ENCODE measurements at regions not wholly inside any gene's neighbourhood (a gene's known extent, or its start where the extent isn't known, plus 50 kb on each side); places are given as distances from the start of the nearest gene placed in this dataset.
A peak's percentile ranks its signal among the peaks of the same experiment; 100 is the strongest.

DNA sequence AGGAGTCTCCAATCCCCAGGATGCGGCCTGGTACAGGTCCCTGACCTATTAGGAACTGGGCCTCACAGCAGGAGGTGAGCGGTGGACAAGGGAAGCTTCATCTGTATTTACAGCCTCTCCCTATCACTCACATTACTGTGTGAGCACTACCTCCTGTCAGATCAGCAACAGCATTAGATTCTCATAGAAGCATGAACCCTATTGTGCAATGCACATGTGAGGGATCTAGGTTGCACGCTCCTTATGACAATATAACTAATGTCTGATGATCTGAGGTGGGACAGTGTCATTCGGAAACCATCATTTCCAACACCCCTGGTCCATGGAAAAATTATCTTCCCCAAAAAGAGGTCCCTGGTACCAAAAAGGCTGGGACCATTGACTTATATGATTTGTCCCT lies 1000.5 kb downstream of the FLRT2 start:
- Histone ChIP-seq H2AFZ (ENCODE audit: low read length) (no peak overlapping the region), H3K9ac (ENCODE audit: insufficient read depth, low read depth, low read length) (no peak overlapping the region), H4K20me1 (ENCODE audit: insufficient read depth, low read length) (no peaks in the 10 kb centered on the region), H3K4me3 (replicated peaks in 1 of 3; ENCODE audit: insufficient read depth in 1 of 3, low read depth in 2 of 3, low read length in 3 of 3) (no peak overlapping the region), H3K4me1 (ENCODE audit: insufficient read depth, low read length) (no peaks in the 10 kb centered on the region), H3K9me3 (ENCODE audit: low read length) (no peaks in the 10 kb centered on the region), H3K27me3 (ENCODE audit: control insufficient read depth in 1 of 2, insufficient read depth in 2 of 2, low read length in 2 of 2) (no peaks in the 10 kb centered on the region; a peak in 1 of 5 replicates), H3K27ac (ENCODE audit: extremely low read length, insufficient read depth, low read length) (no peak overlapping the region), H3K4me2 (ENCODE audit: low read depth, low read length) (no peak overlapping the region), H3K36me3 (replicated peaks in 1 of 2; ENCODE audit: control insufficient read depth in 1 of 2, insufficient read depth in 2 of 2, low read length in 2 of 2) (no peaks in the 10 kb centered on the region), H3K79me2 (ENCODE audit: insufficient read depth, low read length) (no peaks in the 10 kb centered on the region)
- ATAC-seq: no peak
- no peak for DNase-seq (ENCODE audit: low spot score)
- ChIA-PET POLR2A (no interaction called here), CTCF (ENCODE audit: low intra/inter-chr PET ratio, low total read pairs) (no interaction called here)
- in situ Hi-C loops (cut with HindIII; ENCODE audit: extremely low pct_ligation_motif_present, low pct_unique_long_range_greater_than_20kb): no loop called here
- WGBS (ENCODE audit: low lambda C conversion rate): 5% methylated on average over 4 of the region's 4 CpGs
- BruUV-seq (replicated peaks): no TSS peak
- no peak for FAIRE-seq
- TF ChIP-seq, protein P1, sequence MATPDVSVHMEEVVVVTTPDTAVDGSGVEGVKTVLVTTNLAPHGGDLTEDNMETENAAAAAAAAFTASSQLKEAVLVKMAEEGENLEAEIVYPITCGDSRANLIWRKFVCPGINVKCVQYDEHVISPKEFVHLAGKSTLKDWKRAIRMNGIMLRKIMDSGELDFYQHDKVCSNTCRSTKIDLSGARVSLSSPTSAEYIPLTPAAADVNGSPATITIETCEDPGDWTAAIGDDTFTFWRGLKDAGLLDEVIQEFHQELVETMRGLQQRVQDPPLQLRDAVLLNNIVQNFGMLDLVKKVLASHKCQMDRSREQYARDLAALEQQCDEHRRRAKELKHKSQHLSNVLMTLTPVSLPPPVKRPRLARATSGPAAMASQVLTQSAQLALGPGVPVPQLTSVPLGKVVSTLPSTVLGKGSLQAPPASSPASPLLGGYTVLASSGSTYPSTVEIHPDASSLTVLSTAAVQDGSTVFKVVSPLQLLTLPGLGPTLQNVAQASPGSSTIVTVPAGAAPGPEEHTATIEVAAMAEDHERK (CRISPR knock-in tag; IDR thresholded peaks at IDR 0.05; ENCODE audit: low read depth): no peak
- peak; percentile 67 for TF ChIP-seq CEBPB (IDR thresholded peaks at IDR 0.05; ENCODE audit: borderline replicate concordance, low read depth, low read length)
- intact Hi-C loops (cut with micrococcal nuclease; ENCODE audit: unreplicated experiment): no loop called here

DNA sequence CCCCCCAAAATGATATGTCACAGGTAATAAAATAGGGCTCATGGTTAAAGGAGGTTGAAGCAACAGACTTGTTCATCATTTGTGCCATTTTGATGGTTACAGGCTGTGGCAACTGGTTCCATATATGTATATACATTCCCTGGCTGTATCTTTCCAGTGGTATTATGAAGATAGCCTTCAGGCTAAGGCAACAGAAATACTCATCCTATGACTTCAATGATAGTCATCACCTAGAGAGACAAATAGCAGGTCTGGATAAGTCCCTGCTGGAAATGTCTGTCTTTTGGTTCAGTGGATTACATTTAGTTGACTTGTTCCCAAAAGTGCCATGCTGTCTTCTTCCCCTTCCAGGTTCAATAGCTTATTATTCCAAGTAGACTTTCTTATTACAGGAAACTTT lies 997.4 kb downstream of the FLRT2 start:
- Histone ChIP-seq H2AFZ (ENCODE audit: low read length) (no peak overlapping the region), H3K79me2 (ENCODE audit: insufficient read depth, low read length) (no peaks in the 10 kb centered on the region), H3K9me3 (ENCODE audit: low read length) (no peaks in the 10 kb centered on the region), H3K27me3 (ENCODE audit: control insufficient read depth in 1 of 2, insufficient read depth in 2 of 2, low read length in 2 of 2) (no peaks in the 10 kb centered on the region), H3K9ac (ENCODE audit: insufficient read depth, low read depth, low read length) (no peak overlapping the region), H3K27ac (ENCODE audit: extremely low read length, insufficient read depth, low read length) (no peak overlapping the region), H3K4me3 (replicated peaks in 1 of 3; ENCODE audit: insufficient read depth in 1 of 3, low read depth in 2 of 3, low read length in 3 of 3) (no peak overlapping the region), H3K4me1 (ENCODE audit: insufficient read depth, low read length) (no peaks in the 10 kb centered on the region), H4K20me1 (ENCODE audit: insufficient read depth, low read length) (no peaks in the 10 kb centered on the region), H3K4me2 (ENCODE audit: low read depth, low read length) (no peak overlapping the region), H3K36me3 (replicated peaks in 1 of 2; ENCODE audit: control insufficient read depth in 1 of 2, insufficient read depth in 2 of 2, low read length in 2 of 2) (no peaks in the 10 kb centered on the region)
- TF ChIP-seq HDAC1 (CRISPR knock-in tag; IDR thresholded peaks at IDR 0.05) (no peak), ZNF296 (CRISPR knock-in tag; conservative IDR thresholded peaks at IDR 0.05) (no peak), ZC3H4 (CRISPR knock-in tag; IDR thresholded peaks at IDR 0.05; ENCODE audit: borderline replicate concordance) (no peak), DR1 (CRISPR knock-in tag; IDR thresholded peaks at IDR 0.05) (no peak), HMG20B (CRISPR knock-in tag; conservative IDR thresholded peaks at IDR 0.05) (no peak), ZNF782 (CRISPR knock-in tag; IDR thresholded peaks at IDR 0.05; ENCODE audit: borderline replicate concordance) (no peak)
- TF ChIP-seq, protein P2, sequence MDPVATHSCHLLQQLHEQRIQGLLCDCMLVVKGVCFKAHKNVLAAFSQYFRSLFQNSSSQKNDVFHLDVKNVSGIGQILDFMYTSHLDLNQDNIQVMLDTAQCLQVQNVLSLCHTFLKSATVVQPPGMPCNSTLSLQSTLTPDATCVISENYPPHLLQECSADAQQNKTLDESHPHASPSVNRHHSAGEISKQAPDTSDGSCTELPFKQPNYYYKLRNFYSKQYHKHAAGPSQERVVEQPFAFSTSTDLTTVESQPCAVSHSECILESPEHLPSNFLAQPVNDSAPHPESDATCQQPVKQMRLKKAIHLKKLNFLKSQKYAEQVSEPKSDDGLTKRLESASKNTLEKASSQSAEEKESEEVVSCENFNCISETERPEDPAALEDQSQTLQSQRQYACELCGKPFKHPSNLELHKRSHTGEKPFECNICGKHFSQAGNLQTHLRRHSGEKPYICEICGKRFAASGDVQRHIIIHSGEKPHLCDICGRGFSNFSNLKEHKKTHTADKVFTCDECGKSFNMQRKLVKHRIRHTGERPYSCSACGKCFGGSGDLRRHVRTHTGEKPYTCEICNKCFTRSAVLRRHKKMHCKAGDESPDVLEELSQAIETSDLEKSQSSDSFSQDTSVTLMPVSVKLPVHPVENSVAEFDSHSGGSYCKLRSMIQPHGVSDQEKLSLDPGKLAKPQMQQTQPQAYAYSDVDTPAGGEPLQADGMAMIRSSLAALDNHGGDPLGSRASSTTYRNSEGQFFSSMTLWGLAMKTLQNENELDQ (CRISPR knock-in tag; IDR thresholded peaks at IDR 0.05; ENCODE audit: borderline replicate concordance): no peak
- TF ChIP-seq, protein P3, sequence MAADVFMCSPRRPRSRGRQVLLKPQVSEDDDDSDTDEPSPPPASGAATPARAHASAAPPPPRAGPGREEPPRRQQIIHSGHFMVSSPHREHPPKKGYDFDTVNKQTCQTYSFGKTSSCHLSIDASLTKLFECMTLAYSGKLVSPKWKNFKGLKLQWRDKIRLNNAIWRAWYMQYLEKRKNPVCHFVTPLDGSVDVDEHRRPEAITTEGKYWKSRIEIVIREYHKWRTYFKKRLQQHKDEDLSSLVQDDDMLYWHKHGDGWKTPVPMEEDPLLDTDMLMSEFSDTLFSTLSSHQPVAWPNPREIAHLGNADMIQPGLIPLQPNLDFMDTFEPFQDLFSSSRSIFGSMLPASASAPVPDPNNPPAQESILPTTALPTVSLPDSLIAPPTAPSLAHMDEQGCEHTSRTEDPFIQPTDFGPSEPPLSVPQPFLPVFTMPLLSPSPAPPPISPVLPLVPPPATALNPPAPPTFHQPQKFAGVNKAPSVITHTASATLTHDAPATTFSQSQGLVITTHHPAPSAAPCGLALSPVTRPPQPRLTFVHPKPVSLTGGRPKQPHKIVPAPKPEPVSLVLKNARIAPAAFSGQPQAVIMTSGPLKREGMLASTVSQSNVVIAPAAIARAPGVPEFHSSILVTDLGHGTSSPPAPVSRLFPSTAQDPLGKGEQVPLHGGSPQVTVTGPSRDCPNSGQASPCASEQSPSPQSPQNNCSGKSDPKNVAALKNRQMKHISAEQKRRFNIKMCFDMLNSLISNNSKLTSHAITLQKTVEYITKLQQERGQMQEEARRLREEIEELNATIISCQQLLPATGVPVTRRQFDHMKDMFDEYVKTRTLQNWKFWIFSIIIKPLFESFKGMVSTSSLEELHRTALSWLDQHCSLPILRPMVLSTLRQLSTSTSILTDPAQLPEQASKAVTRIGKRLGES (CRISPR knock-in tag; IDR thresholded peaks at IDR 0.05; ENCODE audit: borderline replicate concordance): no peak
- TF ChIP-seq, protein P4, sequence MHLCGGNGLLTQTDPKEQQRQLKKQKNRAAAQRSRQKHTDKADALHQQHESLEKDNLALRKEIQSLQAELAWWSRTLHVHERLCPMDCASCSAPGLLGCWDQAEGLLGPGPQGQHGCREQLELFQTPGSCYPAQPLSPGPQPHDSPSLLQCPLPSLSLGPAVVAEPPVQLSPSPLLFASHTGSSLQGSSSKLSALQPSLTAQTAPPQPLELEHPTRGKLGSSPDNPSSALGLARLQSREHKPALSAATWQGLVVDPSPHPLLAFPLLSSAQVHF (CRISPR knock-in tag; IDR thresholded peaks at IDR 0.05): no peak
- ATAC-seq (no peak), FAIRE-seq (no peak), DNase-seq (ENCODE audit: low spot score) (no peak)
- in situ Hi-C loops (cut with HindIII; ENCODE audit: extremely low pct_ligation_motif_present, low pct_unique_long_range_greater_than_20kb): no loop called here
- BruUV-seq (replicated peaks): no TSS peak
- CTCF ChIA-PET (ENCODE audit: low intra/inter-chr PET ratio, low total read pairs): no interaction called here
- POLR2A ChIA-PET: no interaction called here
- intact Hi-C loops (cut with micrococcal nuclease; ENCODE audit: unreplicated experiment): no loop called here
